GM10266 (cell line): ENCODE measurements at regions not wholly inside any gene's neighbourhood (a gene's known extent, or its start where the extent isn't known, plus 50 kb on each side); places are given as distances from the start of the nearest gene placed in this dataset.
"Not testable (repeated sequence)": the region's sequence is repeated elsewhere in the genome, so short reads cannot be mapped to it uniquely, and the experiment has no call there.

Source experiments
- DNase-seq: peaks from one replicate; pipeline ENCODE4 v3.0.0; 2012; ENCODE audit errors: extremely low spot score
- TF ChIP-seq, protein P1 (sequence below): IDR thresholded peaks from 2 replicates; pipeline ENCODE4 v1.5.1; 2012; ENCODE audit warnings: mild to moderate bottlenecking, low read depth; ENCODE audit not compliant: control insufficient read depth, insufficient read depth; ENCODE audit errors: missing control alignments

DNA sequence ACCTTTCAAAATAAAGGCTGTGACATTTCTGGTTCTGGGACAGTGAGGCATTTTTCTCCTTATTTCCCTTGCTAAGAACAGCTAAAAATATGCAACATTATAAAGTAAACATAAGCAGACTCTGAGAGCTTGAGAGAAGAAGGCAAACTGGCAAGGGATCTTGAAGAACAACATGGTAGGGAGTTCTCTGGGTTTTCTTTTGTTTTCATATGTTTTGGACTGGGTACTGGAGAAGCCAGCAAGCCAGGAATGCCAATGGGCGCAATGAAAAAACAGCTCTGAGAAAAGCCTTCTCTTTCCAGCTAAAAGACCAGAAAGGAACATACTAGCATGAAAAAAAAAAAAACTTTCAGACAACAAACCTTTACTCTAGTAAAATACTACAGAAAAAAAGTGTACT is 351.4 kb upstream of the HS6ST1 start:
- TF ChIP-seq, protein P1, sequence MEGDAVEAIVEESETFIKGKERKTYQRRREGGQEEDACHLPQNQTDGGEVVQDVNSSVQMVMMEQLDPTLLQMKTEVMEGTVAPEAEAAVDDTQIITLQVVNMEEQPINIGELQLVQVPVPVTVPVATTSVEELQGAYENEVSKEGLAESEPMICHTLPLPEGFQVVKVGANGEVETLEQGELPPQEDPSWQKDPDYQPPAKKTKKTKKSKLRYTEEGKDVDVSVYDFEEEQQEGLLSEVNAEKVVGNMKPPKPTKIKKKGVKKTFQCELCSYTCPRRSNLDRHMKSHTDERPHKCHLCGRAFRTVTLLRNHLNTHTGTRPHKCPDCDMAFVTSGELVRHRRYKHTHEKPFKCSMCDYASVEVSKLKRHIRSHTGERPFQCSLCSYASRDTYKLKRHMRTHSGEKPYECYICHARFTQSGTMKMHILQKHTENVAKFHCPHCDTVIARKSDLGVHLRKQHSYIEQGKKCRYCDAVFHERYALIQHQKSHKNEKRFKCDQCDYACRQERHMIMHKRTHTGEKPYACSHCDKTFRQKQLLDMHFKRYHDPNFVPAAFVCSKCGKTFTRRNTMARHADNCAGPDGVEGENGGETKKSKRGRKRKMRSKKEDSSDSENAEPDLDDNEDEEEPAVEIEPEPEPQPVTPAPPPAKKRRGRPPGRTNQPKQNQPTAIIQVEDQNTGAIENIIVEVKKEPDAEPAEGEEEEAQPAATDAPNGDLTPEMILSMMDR = no peak

DNA sequence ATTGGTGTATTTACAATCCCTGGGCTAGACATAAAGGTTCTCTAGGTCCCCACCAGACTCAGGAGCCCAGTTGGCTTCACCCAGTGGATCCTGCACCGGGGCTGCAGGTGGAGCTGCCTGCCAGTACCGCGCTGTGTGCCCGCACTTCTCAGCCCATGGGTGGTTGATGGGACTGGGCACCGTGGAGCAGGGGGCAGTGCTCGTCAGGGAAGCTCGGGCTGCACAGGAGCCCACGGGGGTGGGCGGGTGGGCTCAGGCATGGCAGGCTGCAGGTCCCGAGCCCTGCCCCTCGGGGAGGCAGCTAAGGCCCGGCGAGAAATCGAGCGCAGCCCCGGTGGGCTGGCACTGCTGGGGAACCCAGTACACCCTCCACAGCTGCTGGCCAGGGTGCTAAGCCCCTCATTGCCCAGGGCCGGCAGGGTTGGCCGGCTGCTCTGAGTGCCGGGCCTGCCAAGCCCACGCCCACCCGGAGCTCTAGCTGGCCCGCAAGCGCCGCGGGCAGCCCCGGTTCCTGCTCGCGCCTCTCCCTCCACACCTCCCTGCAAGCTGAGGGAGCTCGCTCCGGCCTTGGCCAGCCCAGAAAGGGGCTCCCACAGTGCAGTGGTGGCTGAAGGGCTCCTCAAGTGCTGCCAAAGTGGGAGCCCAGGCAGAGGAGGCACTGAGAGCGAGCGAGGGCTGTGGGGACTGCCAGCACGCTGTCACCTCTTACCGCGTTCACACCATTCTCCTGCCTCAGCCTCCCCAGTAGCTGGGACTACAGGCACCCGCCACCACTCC is 353.5 kb upstream of the HS6ST1 start:
- not testable (repeated sequence) for DNase-seq

More for the DNA sequence above, 351.4 kb upstream of the HS6ST1 start:
- no peak for DNase-seq

DNA sequence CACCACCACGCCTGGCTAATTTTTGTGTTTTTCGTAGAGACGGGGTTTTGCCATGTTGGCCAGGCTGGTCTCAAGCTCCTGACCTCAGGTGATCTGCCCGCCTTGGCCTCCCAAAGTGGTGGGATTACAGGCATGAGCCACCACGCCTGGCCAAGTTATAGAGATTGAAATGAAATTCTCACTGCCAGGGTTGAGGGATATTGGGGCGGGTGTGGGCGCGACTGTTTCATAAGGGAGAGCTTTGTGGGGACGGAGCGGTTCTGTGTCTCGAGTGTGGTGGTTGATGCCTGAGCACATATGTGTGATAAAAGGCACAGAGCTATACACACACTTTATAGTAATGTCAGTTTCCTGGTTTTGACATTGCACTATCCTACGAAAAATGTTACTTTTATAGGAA is 361.0 kb upstream of the HS6ST1 start:
- not testable (repeated sequence) for DNase-seq

DNA sequence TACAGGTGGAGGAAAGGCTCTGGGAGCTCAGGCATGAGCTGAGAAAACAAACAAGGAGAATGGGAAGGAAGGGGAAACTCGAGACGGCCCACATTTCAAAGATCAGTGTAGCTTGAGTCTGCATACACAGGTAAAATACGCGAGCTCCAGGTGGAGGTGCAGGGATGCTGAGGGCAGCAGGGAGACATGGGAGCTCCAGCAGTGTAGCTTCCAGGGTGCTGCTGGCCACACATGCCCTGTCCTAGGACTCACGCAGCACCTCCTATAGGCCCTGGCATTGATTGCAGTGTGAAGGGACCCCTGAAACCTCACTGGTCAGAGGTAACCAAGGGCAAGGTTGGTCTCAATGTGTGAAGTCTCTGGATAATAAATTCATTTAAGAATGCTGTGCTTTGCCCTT is 362.8 kb upstream of the HS6ST1 start:
- DNase-seq = no peak
- TF ChIP-seq, protein P1 = peak; percentile 11

DNA sequence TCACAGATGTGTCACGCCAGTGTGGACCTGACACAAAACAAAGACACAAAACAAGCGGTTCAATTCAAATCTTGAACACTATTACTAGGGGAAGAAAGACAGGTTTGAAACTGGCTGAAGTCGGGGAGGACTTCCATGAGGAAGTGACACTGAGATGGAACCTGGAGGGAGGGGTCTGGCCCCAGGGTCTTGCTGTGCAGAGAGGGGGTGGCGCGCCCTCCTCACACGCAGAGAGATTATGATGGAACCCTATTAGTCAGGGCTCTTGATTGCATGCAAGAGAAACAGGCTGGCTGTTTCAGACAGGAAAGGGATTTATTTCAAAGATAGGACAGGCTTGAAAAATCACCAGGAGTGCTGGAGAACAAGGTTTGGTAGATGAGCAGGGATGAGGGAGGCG is 363.6 kb upstream of the HS6ST1 start:
- DNase-seq = no peak

DNA sequence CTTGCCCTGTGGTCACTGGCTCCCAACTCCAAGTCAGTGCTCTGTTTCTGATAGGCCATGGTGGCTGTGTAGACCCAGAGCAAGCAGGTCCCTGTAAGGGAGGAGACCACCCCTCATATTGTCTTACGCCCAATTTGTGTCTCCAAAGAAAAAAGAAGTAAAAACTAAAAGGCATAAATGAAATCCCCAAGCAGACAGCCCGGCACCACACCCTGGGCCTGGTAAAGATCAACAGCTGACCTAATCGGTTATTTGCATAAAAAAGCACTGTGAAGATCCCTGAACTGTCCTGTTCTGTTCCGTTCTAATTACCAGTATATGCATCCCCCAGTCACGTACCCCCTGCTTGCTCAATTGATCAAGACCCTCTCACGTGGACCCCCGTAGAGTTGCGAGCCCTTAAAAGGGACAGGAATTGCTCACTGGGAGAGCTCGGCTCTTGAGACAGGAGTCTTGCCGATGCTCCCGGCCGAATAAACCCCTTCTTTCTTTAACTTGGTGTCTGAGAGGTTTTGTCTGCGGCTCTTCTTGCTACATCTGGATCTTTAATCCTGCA is 364.1 kb upstream of the HS6ST1 start:
- TF ChIP-seq, protein P1 = no peak
- no peak for DNase-seq

More for the DNA sequence above, 363.6 kb upstream of the HS6ST1 start:
- TF ChIP-seq, protein P1 = no peak

DNA sequence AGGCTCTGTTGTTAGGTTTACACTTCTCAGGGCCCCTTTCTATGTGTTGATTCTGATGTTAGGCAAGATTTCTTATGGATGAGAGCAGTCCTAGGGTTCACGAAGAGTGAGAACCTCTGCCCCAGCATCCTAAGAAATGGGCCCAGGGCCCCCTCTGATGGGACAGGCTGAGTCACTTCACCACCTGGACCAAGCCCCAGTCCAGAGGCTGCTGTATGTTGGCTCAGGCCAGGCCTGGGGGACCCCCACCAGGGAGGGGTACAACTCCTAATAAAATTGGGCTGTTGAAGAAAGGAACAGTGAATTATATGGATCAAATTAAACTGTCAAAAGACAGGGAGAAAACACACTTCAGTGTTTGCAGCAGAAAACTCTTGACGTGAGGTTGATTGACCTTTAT is 365.9 kb upstream of the HS6ST1 start:
- TF ChIP-seq, protein P1 = no peak
- peak; percentile 4 for DNase-seq

DNA sequence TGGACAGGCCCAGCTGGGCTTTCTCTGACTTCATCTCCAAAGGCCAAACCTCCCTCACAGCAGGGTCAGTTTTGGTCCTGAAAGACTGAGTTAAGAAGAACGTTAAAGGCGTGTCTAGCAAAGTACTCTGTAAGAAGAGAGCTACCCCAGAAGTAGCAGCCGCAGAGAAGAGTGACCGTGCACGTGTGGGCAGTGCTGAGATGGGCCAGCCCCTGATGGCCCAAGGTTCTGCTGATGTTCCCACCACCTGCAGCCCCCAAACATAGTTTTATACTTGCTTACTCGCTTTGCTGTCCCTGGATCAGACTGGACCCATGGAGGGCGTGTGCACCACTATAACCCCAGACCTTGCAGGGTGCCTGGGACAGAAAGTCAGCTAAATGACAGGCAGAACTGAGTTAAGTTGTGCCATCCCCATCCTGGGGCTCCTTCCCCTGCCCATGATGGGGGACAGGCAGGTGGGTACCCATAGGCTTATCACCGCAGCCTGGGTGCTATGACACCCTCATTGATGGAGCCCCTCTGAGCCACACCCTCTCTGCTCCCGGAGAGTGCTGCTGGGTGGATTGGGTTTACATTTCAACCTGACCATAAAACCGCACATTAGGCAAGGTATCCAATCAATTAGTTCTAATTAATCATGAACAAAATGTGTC is 367.3 kb upstream of the HS6ST1 start:
- TF ChIP-seq, protein P1 = no peak
- peak; percentile 3 for DNase-seq
